ENCODE measurements at regions not wholly inside any gene's neighbourhood (a gene's known extent, or its start where the extent isn't known, plus 50 kb on each side); places are given as distances from the start of the nearest gene placed in this dataset.

- Mint-ChIP-seq H3K27me3 (no peaks in the 10 kb centered on the region), H3K27ac (no peak overlapping the region), H3K4me1 (ENCODE audit: low read depth) (peaks cover 4% of the 10 kb centered on the region), H3K4me3 (ENCODE audit: low read depth) (no peak overlapping the region), H3K9me3 (ENCODE audit: low read depth) (no peaks in the 10 kb centered on the region), H3K36me3 (ENCODE audit: insufficient read depth) (no peaks in the 10 kb centered on the region)
- DNase-seq (ENCODE audit: low spot score, unreplicated experiment), result no peak
- TF ChIP-seq, protein P1, sequence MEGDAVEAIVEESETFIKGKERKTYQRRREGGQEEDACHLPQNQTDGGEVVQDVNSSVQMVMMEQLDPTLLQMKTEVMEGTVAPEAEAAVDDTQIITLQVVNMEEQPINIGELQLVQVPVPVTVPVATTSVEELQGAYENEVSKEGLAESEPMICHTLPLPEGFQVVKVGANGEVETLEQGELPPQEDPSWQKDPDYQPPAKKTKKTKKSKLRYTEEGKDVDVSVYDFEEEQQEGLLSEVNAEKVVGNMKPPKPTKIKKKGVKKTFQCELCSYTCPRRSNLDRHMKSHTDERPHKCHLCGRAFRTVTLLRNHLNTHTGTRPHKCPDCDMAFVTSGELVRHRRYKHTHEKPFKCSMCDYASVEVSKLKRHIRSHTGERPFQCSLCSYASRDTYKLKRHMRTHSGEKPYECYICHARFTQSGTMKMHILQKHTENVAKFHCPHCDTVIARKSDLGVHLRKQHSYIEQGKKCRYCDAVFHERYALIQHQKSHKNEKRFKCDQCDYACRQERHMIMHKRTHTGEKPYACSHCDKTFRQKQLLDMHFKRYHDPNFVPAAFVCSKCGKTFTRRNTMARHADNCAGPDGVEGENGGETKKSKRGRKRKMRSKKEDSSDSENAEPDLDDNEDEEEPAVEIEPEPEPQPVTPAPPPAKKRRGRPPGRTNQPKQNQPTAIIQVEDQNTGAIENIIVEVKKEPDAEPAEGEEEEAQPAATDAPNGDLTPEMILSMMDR (IDR thresholded peaks at IDR 0.05; ENCODE audit: unreplicated experiment), result no peak
These were observed 2781.6 kb upstream of the PCDH20 start for GRCh38 chr13:64197232-64197631.

GRCh38 chr13:64186503-64187250 is 2771.0 kb upstream of the PCDH20 start:
- Mint-ChIP-seq H3K36me3 (ENCODE audit: insufficient read depth) (no peaks in the 10 kb centered on the region), H3K27me3 (no peaks in the 10 kb centered on the region), H3K4me3 (ENCODE audit: low read depth) (no peak overlapping the region), H3K4me1 (ENCODE audit: low read depth) (no peaks in the 10 kb centered on the region), H3K9me3 (ENCODE audit: low read depth) (no peaks in the 10 kb centered on the region), H3K27ac (no peak overlapping the region)
- TF ChIP-seq, protein P1 (IDR thresholded peaks at IDR 0.05; ENCODE audit: unreplicated experiment), result no peak
- DNase-seq (ENCODE audit: low spot score, unreplicated experiment), result no peak

DNA sequence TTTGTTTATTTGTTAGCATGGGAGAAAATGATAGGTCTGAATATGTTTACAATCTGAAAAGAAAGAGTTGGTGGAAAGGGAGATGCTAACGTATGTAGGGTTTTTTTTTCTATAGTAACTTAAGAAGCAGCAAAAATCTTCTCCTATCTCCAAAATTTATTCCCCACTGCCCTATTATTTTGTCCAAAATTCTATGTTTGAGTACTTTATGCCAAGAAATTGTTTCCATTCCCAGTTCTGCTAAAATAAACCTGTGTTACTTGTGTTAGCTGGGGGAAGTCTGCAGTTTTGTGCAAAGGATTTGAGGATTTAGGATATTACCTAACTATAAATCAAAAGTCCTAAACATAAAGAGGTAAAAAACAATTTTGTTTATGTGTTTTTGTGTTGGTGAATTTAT is 2770.4 kb upstream of the PCDH20 start:
- no peak for DNase-seq (ENCODE audit: low spot score, unreplicated experiment)
- H3K4me3 Mint-ChIP-seq (ENCODE audit: low read depth), result no peak overlapping the region
- H3K27me3 Mint-ChIP-seq, result no peaks in the 10 kb centered on the region
- H3K36me3 Mint-ChIP-seq (ENCODE audit: insufficient read depth), result no peaks in the 10 kb centered on the region
- TF ChIP-seq, protein P1 (IDR thresholded peaks at IDR 0.05; ENCODE audit: unreplicated experiment), result no peak
- no peaks in the 10 kb centered on the region for H3K4me1 Mint-ChIP-seq (ENCODE audit: low read depth)
- no peak overlapping the region for H3K27ac Mint-ChIP-seq
- H3K9me3 Mint-ChIP-seq (ENCODE audit: low read depth), result no peaks in the 10 kb centered on the region

- Mint-ChIP-seq H3K27me3 (no peaks in the 10 kb centered on the region), H3K36me3 (ENCODE audit: insufficient read depth) (no peaks in the 10 kb centered on the region), H3K4me3 (ENCODE audit: low read depth) (no peak overlapping the region), H3K27ac (no peak overlapping the region), H3K4me1 (ENCODE audit: low read depth) (no peaks in the 10 kb centered on the region), H3K9me3 (ENCODE audit: low read depth) (no peaks in the 10 kb centered on the region)
- DNase-seq (ENCODE audit: low spot score, unreplicated experiment), result no peak
- TF ChIP-seq, protein P1 (IDR thresholded peaks at IDR 0.05; ENCODE audit: unreplicated experiment), result no peak
These were observed 2765.1 kb upstream of the PCDH20 start for GRCh38 chr13:64180756-64181155.

DNA sequence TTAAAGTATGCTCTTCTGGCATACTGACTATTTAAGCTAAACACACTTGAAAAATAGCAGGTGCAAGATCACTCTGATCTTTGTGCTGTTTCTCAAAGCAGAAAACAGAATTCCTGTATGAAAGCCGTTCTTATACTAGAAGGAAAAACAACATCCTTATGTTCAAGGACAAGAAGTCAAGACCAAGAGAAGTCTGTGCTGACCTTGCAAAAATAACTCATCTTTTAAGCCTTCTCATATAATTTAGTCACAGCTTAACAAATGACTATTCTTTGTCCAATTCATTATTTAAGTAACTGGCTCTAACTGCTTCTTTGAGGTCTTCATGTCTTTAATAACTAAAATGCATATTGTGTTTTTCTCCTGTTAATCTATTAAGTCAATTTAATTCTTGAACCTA is 2750.2 kb upstream of the PCDH20 start:
- peaks cover under 1% of the 10 kb centered on the region for H3K4me1 Mint-ChIP-seq (ENCODE audit: low read depth)
- no peak for DNase-seq (ENCODE audit: low spot score, unreplicated experiment)
- H3K4me3 Mint-ChIP-seq (ENCODE audit: low read depth), result no peak overlapping the region
- TF ChIP-seq, protein P1 (IDR thresholded peaks at IDR 0.05; ENCODE audit: unreplicated experiment), result no peak
- no peaks in the 10 kb centered on the region for H3K36me3 Mint-ChIP-seq (ENCODE audit: insufficient read depth)
- H3K27me3 Mint-ChIP-seq, result no peaks in the 10 kb centered on the region
- H3K27ac Mint-ChIP-seq, result no peak overlapping the region
- no peaks in the 10 kb centered on the region for H3K9me3 Mint-ChIP-seq (ENCODE audit: low read depth)
